Stimulated activated CD4-positive, alpha-beta T cell treated with anti-CD3 and anti-CD28 coated beads, Interleukin-2, amount 100 ng/mL, for 4 hours (primary cell): ENCODE measurements at regions not wholly inside any gene's neighbourhood (a gene's known extent, or its start where the extent isn't known, plus 50 kb on each side); places are given as distances from the start of the nearest gene placed in this dataset.

ENCODE experiments used
- DNase-seq: peaks from one replicate; pipeline ENCODE4 v3.0.0-alpha.2; 2020; ENCODE audit warnings: low read depth

DNA sequence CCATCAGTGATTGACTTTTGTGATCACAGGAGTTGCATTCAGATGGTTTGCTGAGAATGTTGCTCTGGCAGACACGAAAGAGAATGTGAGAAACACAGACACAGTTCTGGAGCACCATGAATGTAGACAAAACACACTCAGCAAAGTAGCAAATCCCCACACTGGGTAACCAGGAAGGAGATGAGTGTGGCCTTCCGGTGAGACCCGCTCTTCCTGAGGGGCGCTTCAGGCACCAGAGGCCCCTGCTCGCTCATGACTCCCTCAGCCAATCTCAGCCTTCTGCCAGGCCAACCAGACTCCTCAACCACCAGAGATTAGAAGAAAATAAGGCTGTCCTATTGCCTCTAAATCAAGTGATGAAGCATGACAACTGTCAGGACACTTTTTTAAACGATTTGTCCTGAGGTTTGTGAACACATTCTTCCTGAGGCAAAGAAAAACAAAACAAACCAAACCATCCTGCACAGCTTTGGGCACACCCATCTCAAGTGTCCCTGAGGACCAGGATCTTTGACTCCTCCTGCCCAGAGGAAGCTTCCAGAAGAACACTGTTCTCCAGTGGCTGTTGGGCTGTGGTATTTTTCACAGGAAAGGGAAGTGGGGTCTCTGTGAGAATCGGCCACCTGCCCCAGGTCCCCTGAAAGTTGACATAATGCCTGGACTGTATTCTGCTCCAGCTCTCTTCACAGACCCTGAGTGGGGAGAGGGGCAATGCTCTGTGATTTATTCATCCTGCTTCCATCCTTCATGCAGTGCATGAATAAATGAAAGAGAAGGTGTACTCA, 152.8 kb downstream of the BCL11A start:
- no peak for DNase-seq

DNA sequence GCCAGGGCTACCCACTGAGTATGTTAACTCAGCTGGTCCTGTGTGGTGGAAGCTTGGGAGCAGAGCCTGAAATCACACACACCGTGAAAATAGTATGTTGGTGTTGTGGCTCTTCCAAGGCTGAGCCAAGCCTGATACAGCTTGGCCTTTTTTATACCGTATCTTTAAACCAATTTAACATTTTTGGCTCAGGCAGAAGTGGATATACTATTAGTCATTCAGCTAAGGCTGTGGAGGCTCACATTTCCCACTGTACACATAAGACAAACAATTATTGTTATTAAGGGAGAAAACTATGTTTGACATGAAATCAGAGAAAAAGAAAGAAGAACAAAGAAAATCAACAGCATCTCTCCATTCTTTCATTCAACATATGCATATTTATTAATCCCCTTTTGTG, 159.0 kb downstream of the BCL11A start:
- DNase-seq = no peak

GRCh38 chr2:60391649-60392375, 161.6 kb downstream of the BCL11A start:
- no peak for DNase-seq

GRCh38 chr2:60391230-60391629, 162.2 kb downstream of the BCL11A start:
- DNase-seq = no peak

GRCh38 chr2:60386436-60386835, 167.0 kb downstream of the BCL11A start:
- DNase-seq = no peak

- no peak for DNase-seq
Observed at GRCh38 chr2:60385648-60386047, 167.8 kb downstream of the BCL11A start.

DNA sequence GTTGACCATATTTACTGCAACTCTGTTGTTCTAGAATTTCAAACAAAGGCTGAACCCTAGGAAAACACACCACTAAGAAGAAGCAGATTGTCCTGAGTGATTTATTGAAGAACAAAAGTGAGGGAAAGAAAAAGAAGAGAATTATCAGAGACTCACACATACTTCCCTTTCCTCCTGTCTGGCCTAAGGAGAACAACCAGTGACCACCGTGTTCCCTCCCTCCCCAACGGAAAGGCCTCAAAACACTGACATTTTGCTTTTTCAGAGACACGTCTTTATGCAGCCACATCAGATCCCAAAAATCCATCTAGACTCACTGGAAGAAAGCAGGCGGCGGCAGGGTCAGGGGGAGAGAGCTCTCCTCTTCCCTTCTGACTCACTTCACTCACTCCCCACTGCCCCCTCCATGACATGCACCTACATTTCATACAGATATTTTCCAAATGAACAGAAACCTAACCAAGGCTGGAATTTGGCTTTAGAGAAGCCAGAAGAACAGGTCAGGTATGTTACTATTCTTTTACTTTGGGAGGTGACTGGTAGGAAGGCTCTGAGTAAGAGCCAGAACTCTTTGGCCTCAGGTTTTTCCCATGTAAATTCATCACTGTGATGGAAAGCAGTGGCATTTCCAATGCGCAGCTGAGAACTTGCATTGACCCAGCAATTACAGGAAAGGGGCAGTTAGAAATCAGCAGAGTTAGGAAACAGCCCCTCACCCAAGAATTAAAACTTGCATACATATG, 169.9 kb downstream of the BCL11A start:
- DNase-seq = no peak

GRCh38 chr2:60380411-60380810, 173.0 kb downstream of the BCL11A start:
- no peak for DNase-seq

- DNase-seq = no peak
Observed at GRCh38 chr2:60379684-60380083, 173.8 kb downstream of the BCL11A start.

DNA sequence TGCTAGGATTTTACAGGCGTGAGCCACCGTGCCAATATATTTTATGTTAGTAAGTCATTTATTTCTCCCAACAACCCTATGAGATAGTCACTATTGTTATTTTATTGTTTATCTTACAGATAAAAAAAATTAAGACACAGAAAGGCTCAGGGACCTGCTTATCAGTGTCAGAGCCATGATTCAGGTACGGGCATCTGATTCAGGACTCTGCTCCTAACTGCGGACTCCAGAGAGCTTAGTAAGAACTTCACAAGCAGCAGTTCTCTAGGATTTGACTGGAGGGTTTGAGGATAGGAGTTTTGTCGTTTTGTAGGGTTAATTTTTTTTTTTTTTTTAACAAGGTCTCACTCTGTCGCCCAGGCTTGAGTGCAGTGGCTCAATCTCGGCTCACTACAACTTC, 174.2 kb downstream of the BCL11A start:
- DNase-seq = no peak

GRCh38 chr2:60377825-60378224, 175.6 kb downstream of the BCL11A start:
- no peak for DNase-seq

DNA sequence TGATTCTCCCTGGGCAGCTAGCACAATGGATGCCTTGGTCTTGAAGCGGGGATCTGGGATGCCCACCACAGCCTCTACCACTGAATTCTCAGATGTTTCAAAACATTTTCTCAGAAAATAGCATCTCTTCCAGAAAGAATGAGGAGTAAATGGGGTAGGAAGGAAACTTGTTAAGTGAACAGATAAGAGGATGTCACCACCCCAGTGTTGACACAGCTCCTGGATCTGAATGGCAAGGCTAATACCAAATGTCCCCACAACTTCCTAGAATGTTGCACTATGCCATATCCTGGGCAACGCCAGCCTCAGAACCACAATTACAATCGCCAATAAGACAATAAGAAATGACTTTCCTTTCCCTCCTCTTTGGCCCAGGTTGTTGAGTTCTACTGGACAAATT, 177.2 kb downstream of the BCL11A start:
- DNase-seq = no peak

DNA sequence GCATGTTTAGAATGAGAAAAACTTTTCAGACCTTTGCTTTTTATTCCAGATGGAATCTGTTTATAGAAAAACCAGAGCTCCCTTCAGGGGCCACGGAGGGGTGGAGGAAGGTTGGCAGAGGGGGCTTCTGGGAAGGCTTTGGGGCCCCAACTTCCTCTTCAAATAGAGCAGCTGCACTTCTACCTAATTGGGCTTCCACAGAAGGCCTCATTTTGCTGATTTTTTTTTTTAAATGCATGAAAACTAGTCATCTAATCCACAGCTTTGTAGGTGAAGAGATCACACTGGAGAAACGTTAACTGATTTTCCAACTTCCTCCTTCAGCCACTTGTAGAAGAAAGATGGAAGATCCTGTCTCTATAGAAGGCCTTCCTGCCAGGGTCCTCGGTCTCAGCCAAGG, 181.8 kb downstream of the BCL11A start:
- no peak for DNase-seq

DNA sequence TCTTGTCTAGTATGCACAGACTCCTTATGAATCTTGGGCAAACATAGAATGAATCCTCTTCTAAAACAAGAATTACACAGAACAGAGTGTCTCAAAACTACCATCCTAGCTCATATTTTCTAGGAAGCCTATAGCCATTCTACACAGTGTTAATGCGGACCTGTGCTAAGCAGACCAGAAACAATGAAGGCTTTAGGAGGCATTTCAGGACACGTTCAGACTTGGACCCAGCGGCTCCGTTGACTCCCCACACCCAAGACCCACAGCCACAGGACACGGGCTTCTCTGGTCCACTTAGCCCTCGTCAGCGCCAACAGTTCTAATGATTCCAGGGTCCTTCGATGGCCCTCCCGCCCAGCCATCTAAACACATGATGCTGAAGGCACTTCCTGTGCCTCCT, 182.2 kb downstream of the BCL11A start:
- DNase-seq = no peak

- no peak for DNase-seq
Observed at GRCh38 chr2:60370814-60371213, 182.6 kb downstream of the BCL11A start.

GRCh38 chr2:60368456-60368855, 185.0 kb downstream of the BCL11A start:
- DNase-seq = no peak

GRCh38 chr2:60366135-60366712, 187.2 kb downstream of the BCL11A start:
- DNase-seq = no peak

- DNase-seq = no peak
Observed at GRCh38 chr2:60365556-60365955, 187.9 kb downstream of the BCL11A start.

DNA sequence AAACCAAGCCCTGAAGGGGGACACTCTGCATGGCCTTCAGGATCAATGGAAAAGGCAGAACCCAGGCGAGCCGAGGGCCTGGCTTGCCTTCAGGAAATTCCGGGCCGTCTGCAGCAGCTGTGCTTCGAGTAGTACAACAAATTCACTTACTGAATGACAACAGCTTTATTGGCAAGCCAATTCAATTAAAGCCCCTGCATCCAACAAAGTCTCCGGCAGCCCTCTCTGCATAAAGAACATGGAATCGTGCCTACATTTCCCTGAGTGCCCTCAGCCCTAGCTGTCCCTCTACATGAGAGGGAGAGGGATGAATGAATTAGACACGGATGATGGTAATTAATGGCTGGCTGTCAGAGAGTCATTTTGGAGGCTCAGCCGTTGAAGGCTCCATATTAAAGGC, 189.0 kb downstream of the BCL11A start:
- DNase-seq = no peak

GRCh38 chr2:60361498-60361897, 192.0 kb downstream of the BCL11A start:
- DNase-seq = no peak

DNA sequence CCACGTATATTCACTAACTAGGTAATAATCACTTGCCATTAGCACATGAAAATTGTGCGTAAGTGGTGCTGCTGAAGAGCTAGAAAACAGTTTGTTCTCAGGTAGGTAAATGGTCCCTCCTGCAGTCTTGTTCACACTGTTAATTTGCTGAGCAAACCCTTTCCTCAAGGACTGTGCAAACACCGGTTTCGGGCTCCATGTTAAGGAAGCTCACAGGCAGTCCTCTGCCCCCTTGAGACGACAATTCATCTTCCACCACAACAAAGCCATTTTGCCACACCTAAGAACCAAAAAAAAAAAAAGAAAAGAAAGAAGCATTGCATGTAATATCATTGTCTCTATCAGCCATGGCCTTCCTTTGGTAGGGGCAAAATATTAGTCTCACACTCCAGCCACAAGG, 193.9 kb downstream of the BCL11A start:
- DNase-seq = no peak

DNA sequence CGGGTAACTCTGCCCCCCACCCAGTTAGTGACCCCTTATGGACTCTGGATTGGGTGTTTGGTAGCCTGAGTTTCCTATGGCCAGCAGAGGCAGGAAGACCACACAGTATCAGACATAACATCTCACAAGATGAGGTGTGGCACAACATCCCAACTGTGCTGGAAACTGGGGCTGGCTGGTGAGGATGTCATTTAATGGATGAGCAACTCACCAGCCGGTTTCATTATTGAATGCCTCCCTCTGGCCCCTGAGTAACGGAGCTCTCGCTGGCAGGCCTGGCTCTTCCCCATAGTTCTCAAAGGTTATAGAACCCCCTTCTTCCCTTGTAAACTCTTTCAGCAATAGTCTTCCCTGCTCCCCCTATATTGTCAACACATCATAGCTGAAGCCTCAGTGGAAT, 195.0 kb downstream of the BCL11A start:
- DNase-seq = no peak

DNA sequence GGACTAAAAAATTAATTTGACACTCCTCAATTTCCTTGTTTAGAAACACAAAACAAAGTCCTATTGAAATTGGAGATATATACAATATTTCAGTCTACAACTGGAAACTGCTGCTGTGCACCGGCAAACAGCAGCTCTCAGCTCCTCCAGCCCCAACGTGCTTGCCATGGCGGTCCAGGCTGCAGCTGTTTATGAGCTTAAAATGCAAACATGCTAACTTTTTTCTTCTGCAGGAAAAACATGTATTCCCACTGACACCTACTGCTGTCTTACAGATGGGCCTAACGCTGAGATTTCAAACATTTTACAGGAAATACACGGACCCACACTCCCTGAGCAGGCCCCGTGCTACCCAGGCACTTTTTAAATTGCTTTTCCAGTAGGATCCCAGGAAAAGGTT, 195.5 kb downstream of the BCL11A start:
- DNase-seq = no peak
